Cardiac fibroblast (primary cell): ENCODE measurements at regions not wholly inside any gene's neighbourhood (a gene's known extent, or its start where the extent isn't known, plus 50 kb on each side); places are given as distances from the start of the nearest gene placed in this dataset.

Source experiments
- DNase-seq, 2 donors: peaks; one replicate each; pipeline versions ENCODE4 v3.0.0 to v3.0.0-alpha.2; 2010; ENCODE audit warnings: low read depth in 2 of 2
- H3K4me3 ChIP-seq, 2 donors: replicated peaks in 1 of 2; 1 replicate in 1 of 2; 2 replicates in 1 of 2; pipeline ENCODE4 v1.5.1; 2011; ENCODE audit warnings: low read depth in 2 of 2, low read length in 2 of 2, mild to moderate bottlenecking in 2 of 2, moderate library complexity in 1 of 2
- CTCF ChIP-seq: IDR thresholded peaks from one replicate; pipeline ENCODE4 v1.5.1; 2011; ENCODE audit warnings: low read depth, mild to moderate bottlenecking, low read length, inconsistent platforms

DNA sequence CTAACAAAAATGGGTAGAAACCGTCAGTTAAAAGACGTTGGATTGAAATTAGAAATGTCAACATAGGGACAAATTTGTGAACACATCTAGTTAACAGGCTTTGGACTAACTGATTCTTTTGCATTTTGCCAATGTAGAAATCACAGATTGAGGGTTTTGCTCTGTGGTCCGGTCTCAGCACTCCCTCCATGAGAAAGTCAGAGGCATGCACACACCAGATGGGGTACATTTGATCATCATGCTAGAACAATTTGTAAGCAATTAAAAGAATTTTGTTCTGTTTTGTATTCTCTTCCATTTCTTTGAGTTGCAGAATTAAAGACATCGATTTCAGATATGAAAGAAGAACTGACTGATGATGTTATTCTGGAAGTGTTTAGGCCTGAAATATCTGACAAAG, 179.1 kb upstream of the CCDC68 start:
- DNase-seq, result no peak
- no peak for TF ChIP-seq CTCF
- no peak overlapping the region for H3K4me3 ChIP-seq

GRCh38 chr18:55137602-55138001, 178.3 kb upstream of the CCDC68 start:
- DNase-seq, result no peak
- no peak overlapping the region for H3K4me3 ChIP-seq
- no peak for TF ChIP-seq CTCF

DNA sequence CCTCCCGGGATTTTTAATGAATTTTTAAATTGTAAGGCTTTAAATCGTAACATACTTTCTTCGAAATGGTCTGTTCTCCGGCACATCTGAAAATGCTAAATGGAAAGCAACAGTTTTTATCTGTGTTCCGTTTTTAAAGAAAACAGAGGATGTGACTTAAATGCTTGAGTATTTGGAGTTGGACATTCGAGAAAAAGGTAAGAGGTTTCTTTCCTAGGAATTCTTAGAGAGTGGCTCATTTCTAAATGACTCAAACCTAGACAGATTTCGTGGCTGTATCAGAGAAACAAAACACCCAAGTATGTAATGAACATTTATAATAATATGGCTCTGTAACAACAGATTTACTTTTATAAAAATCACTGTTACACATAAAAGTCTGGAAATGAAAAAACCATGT, 177.6 kb upstream of the CCDC68 start:
- no peak overlapping the region for H3K4me3 ChIP-seq
- peak in 1 of 2 donors; percentile 67 for DNase-seq
- no peak for TF ChIP-seq CTCF

DNA sequence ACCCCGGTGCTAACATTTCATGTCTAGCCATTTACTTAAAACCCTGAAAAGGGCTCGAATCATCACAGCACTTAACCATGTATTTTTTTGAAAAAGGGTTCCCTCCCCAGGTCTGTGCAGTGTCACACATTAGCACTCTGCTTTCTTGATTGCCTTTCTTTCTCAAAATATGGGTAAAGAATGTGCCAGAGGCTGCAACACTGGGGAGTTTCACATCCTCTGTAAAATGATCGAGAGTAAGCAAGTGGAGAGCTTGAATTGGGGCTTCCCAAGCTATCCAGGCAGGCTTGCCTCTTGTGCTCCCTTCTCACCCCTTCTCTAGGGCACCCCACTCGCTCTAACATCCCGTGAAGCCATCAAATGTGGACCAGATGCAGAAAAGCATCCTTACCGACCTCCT, 177.0 kb upstream of the CCDC68 start:
- DNase-seq, result no peak
- TF ChIP-seq CTCF, result no peak
- H3K4me3 ChIP-seq, result no peak overlapping the region

DNA sequence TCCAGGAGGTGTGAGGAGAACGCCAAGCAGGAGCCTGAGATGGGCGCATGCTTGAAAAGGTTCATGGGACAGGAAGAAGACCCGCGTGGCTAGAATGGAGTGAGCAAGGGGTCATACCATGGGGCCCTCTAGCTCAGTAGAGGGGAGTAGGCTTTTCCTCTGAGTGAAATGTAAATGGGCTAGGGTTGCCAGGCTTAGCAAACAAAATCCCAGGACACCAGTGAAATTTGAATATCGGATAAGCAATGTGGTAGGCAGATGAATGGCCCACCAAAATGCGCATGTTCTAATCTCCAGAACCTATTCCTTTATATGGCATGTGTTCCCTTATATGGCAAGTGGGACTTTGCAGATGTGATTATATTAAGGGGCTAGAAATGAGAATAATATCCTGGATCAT, 174.1 kb upstream of the CCDC68 start:
- TF ChIP-seq CTCF, result no peak
- no peak for DNase-seq
- H3K4me3 ChIP-seq, result no peak overlapping the region

GRCh38 chr18:55128437-55128836, 169.2 kb upstream of the CCDC68 start:
- H3K4me3 ChIP-seq, result no peak overlapping the region
- TF ChIP-seq CTCF, result no peak
- no peak for DNase-seq

- DNase-seq, result peak; percentile 23 to 87
- H3K4me3 ChIP-seq, result no peak overlapping the region
- no peak for TF ChIP-seq CTCF
Observed at GRCh38 chr18:55124078-55124763, 165.0 kb upstream of the CCDC68 start.
